HG02938 (cell line): ENCODE measurements at regions not wholly inside any gene's neighbourhood (a gene's known extent, or its start where the extent isn't known, plus 50 kb on each side); places are given as distances from the start of the nearest gene placed in this dataset.

Experiments used
- ATAC-seq: cut with Tn5 transposase; IDR thresholded peaks from one replicate; pipeline ENCODE4 v1.9.1; 2021; ENCODE audit warnings: mild to moderate bottlenecking, moderate library complexity; ENCODE audit not compliant: unreplicated experiment

DNA sequence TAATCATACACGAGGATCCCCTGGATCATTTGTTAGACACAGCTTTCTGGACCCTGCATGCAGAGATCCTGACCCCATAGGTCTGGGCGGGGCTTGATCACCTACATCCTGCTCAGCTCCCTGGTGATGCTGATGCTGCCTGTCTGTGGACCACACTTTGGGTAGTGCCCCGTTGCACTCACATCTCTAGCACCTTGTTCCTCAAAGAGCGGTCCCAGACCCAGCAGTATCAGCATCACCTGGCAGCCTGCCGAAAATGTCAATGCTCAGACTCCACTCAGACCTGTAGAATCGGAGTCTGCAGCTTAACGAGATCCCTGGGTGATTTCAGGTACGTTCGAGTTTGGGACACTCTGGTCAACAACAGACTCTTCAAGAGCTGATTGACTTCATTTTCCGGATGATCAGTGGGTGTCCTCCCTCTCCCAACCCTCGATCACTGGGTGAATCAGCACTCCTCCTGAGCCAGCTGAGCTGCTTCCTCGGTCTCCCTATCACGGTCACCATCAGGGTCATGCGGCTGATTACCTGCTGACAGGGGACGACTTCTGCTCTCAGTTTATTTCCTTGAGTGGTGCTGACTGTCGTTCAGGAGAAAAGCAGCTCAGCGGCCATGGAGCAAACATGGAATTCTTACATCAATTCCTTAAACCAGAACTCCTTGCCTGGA lies 150.6 kb upstream of the RAB12 start:
- no peak for ATAC-seq

DNA sequence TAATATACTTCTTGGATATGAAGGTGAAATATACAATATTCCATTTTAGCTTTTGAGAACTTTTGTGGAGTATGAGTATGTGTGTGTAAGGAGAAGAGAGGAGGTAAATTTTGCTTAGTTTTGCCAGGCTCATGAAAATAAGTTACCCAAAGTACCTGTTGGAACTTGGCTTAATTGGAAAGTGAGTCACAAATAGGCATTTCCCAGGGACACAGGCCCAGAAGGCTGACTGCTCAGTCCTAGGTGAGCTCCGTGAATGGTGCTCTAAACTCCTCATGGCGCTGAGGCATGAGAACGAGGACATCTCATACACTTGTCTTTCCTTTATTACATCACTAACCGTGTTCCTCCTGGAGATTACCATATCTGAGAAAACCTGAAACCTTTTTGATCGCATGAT lies 148.5 kb upstream of the RAB12 start:
- no peak for ATAC-seq

- no peak for ATAC-seq
These were observed 147.7 kb upstream of the RAB12 start for GRCh38 chr18:8461544-8461943.

- no peak for ATAC-seq
These were observed 146.5 kb upstream of the RAB12 start for GRCh38 chr18:8462651-8463185.

DNA sequence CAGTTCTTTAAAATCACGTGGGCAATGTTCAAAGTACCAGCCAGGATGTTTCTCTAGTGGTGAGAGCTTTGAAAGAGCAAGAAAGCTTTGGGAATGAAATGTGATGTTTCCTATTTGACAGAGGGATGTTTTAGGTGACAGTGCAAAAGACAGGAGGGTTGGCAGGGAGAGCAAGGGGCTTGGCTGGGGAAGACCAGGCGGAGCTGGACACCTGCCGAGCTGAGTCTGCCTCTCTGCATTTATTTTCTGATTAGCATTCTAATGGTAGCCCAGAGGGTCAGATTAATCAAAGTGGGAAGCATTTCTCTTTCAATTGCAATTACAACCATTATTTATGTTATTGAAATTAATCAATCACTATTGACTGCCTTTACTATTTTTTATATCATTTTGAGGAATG lies 145.4 kb upstream of the RAB12 start:
- no peak for ATAC-seq

DNA sequence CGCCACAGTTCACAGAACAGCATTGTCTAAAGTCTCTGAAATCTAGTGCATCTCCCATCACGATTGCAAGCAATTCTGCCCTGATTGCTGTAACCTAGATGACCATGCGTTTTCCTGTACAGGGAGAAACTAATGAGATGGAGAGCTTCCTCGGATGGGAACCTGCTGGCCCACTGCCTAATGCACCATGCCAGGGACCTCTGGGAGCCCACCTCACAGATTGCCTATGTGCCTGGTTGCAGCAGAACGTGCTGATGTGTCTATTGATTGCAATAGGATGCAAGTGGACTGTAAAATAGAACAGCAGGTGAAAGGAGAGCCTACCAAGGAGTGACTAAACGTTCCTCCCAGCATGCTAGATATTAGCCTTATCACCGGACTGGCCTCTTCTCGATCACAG lies 141.0 kb upstream of the RAB12 start:
- no peak for ATAC-seq

GRCh38 chr18:8468921-8469335 lies 140.3 kb upstream of the RAB12 start:
- ATAC-seq = no peak

- ATAC-seq = no peak
These were observed 139.6 kb upstream of the RAB12 start for GRCh38 chr18:8469544-8470130.

- no peak for ATAC-seq
These were observed 137.9 kb upstream of the RAB12 start for GRCh38 chr18:8471372-8471771.

GRCh38 chr18:8474661-8475060 lies 134.6 kb upstream of the RAB12 start:
- ATAC-seq = no peak

DNA sequence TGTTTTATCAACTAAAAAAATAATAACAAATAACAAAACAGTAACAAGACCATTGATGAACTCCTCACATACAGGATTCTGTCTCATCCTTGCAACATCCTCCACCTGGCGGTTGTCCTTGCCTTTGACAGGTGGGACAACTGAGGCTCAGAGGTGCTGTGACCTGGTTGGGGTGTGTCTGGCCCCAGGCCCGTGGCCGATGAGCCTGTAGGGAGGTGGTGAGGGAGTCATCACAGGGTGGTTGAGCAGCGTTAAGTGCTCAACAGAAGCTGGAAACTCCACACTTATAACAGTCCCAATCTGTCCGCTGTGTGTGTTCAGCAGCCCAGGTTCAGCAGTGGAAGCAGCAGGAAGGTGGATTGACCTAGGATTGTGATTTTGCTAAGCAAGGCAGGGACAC lies 131.6 kb upstream of the RAB12 start:
- no peak for ATAC-seq

DNA sequence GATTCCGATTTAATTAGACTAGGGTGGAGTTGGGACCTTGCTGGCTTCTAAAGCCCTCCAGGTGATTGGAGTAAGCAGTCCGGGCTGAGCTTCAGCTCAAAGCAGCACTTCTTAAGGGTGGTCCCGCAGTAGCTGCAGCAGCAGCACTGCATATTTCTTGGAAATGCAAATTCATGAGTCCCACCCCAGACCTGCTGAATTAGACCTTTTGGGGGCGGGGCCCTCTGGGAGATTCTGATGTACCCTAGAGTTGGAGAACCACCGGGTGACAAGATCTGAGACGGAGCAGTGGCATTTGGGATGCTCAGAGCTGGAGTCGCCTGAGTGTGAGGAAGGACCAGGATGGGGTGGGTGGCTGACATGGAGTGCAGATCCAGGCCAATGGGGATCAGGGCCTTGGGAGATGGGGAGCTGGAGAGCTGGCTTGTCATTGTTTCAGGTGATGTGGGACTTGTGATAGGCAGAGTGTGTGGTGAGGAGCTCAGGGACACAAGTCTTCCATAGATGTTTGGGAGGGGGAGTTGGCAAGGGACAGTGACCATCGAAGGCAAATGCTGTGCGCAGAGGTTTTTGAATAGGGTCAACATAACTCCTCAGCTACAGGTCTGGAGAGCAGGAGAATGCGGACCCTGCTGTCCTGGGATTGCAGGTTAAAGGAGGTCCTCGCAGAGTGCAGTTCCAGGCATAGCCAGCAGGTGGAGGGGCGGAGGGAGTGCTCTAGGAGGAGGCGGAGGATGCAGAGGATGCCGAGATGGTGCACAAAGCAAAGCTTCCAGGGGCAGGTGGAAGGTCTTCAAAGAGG lies 130.9 kb upstream of the RAB12 start:
- peak; percentile 87 for ATAC-seq

GRCh38 chr18:8478968-8479370 lies 130.3 kb upstream of the RAB12 start:
- ATAC-seq = no peak

DNA sequence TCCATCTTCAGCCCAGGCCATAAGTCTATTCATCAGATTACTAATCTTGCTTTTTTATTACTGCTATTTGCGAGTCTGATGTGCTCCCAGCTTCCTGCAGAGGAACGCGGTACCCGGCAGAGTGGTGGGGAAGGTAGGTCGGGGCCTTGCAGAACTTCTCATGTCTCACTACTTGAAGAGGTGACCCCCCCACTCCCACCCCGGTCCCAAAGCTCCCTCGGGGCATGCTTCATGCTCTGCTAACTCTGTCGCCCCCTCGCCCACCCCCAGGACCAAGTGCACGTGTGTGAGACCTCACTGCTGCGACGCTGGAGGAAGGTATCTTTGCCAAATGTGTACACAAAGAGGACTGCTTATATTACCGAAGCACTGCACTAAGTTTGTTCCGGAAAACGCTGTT lies 129.4 kb upstream of the RAB12 start:
- ATAC-seq = no peak

GRCh38 chr18:8480506-8481328 lies 128.5 kb upstream of the RAB12 start:
- ATAC-seq = no peak

- no peak for ATAC-seq
These were observed 124.3 kb upstream of the RAB12 start for GRCh38 chr18:8484951-8485350.

DNA sequence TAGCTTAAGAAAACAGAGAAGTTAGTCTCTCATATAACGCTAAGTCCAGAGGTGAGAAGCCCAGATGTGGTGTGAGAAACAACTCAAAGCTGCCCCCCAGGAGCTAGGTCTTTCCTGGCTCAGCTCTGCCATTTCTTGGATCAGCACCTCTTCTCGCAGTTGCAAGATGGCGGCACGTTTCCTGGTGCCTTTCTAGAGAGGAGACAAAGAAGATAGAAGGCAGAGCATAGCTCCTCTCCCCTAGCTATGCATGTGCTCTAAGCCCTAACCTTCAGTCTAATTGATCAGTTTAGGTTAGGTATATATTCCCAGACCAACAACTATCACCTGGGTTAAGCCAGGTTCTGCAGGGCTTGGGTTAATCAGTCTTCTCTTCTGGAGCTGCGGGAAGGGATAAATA lies 119.5 kb upstream of the RAB12 start:
- no peak for ATAC-seq

DNA sequence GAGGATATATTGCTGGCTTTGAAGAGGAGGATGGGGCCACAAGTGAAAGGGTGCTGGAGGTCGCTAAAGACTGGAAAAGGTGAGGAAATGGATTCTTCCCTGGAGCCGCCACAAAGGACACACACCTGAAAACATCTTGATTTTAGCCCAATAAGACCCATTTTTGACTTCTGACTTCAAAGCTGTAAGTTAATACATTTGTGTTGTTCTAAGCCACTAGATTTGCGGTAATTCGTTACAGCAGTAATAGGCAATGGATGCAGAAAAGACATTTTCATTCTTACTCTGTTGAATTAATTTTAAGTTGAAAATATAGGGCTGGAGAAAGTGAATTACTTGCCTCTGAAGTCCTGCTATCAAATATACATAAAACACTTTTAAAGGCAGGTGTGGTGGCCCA lies 117.7 kb upstream of the RAB12 start:
- ATAC-seq = no peak

DNA sequence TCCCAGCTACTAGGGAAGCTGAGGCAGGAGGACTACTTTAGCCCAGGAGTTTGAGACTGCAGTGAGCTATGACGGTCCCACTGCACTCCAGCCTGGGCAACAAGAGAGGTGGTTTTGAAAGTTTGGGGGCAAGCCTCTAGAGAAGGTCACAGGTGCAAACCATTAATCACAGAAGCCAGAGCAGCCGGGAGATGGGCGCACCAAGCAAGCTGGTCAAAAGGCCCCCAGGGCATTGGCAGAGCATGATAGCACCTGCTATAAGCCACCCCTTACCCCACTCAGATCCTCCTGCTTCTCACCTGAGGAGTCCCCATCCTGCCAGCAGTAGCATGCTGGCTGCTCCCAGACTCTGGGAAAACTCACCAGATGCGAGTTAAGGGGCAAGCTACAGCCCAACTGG lies 116.1 kb upstream of the RAB12 start:
- ATAC-seq = no peak

DNA sequence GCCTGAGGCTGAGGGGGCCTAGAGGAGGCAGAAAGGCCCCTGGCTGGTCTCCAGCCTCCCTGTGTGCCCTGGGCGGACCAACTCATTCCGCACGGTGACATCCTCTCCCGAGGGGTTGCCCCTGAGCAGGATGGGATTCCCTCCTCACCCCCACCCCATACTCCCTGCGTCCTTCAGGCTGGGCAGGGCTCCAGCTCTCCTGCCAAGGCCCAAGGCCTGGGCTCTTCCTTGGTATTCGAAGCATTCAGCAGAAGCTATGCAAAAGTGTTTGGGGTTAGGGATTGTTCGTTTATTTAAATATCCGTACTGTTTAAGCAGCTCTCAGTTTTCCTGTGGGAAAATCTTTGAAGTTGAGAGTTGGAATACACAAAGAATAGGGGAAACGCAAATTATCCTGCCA lies 113.1 kb upstream of the RAB12 start:
- ATAC-seq = no peak

DNA sequence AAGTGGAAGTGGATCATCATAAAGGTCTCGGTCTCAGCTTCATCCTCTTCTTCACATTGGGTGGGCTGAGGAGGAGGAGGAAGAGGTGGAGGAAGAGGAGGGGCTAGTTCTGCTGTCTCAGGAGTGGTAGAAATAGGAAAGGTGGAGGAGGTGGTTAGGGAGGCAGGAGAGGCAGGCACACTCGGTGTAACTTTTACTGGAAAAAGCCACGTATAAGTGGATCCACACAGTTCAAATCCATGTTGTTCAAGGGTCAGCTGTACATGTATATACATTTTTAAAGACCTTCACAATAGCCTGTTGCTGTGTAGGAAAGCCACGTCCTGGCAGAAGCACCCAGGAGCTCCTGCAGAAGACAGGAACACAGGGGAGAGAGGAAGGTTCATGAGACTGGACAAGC lies 110.3 kb upstream of the RAB12 start:
- ATAC-seq = no peak
